HFF-Myc (cell line): ENCODE measurements at regions not wholly inside any gene's neighbourhood (a gene's known extent, or its start where the extent isn't known, plus 50 kb on each side); places are given as distances from the start of the nearest gene placed in this dataset.
"Not testable (repeated sequence)": the region's sequence is repeated elsewhere in the genome, so short reads cannot be mapped to it uniquely, and the experiment has no call there.

Experiments used
- DNase-seq: peaks from one replicate; pipeline ENCODE4 v3.0.0-alpha.2; 2011; ENCODE audit warnings: low read depth; ENCODE audit errors: extremely low read depth
- H3K4me3 ChIP-seq: replicated peaks from 2 replicates; pipeline ENCODE4 v1.5.1; 2011; ENCODE audit warnings: low read depth, mild to moderate bottlenecking, control low read depth, low read length
- CTCF ChIP-seq: IDR thresholded peaks from 2 replicates; pipeline ENCODE4 v1.5.1; 2012; ENCODE audit warnings: mild to moderate bottlenecking, low read depth, low read length, control low read depth; ENCODE audit errors: missing control alignments

GRCh38 chr11:45378516-45378915 is 92.4 kb upstream of the SYT13 start:
- TF ChIP-seq CTCF: no peak
- DNase-seq: no peak
- H3K4me3 ChIP-seq: no peak overlapping the region

GRCh38 chr11:45374653-45375059 is 88.5 kb upstream of the SYT13 start:
- no peak for TF ChIP-seq CTCF
- no peak for DNase-seq
- H3K4me3 ChIP-seq: no peak overlapping the region

GRCh38 chr11:45374130-45374529 is 88.0 kb upstream of the SYT13 start:
- TF ChIP-seq CTCF: no peak
- H3K4me3 ChIP-seq: no peak overlapping the region
- no peak for DNase-seq

- TF ChIP-seq CTCF: no peak
- no peak overlapping the region for H3K4me3 ChIP-seq
- no peak for DNase-seq
Observed at GRCh38 chr11:45373506-45374035, 87.4 kb upstream of the SYT13 start.

- DNase-seq, H3K4me3 ChIP-seq: not testable (repeated sequence)
Observed at GRCh38 chr11:45372414-45372813, 86.3 kb upstream of the SYT13 start.

- no peak overlapping the region for H3K4me3 ChIP-seq
- DNase-seq: no peak
- TF ChIP-seq CTCF: peak; percentile 98
Observed at GRCh38 chr11:45371251-45372115, 85.3 kb upstream of the SYT13 start.

- H3K4me3 ChIP-seq: no peak overlapping the region
- DNase-seq: no peak
- no peak for TF ChIP-seq CTCF
Observed at GRCh38 chr11:45369313-45369712, 83.2 kb upstream of the SYT13 start.
